Breast epithelium (tissue), 3 donors: ENCODE measurements at regions not wholly inside any gene's neighbourhood (a gene's known extent, or its start where the extent isn't known, plus 50 kb on each side); places are given as distances from the start of the nearest gene placed in this dataset.

Experiments used
- POLR2A ChIP-seq: fragments of 450-650 bp; IDR thresholded peaks from one replicate; pipeline ENCODE4 v1.6.1; 2016; ENCODE audit warnings: antibody characterized with exemption, mild to moderate bottlenecking, moderate library complexity
- TF ChIP-seq, protein P1 (sequence below), 3 donors: fragments of 450-650 bp; IDR thresholded peaks; one replicate each; pipeline ENCODE4 v1.5.1; 2016 to 2017; ENCODE audit warnings: antibody characterized with exemption in 3 of 3, mild to moderate bottlenecking in 3 of 3, moderate library complexity in 3 of 3

DNA sequence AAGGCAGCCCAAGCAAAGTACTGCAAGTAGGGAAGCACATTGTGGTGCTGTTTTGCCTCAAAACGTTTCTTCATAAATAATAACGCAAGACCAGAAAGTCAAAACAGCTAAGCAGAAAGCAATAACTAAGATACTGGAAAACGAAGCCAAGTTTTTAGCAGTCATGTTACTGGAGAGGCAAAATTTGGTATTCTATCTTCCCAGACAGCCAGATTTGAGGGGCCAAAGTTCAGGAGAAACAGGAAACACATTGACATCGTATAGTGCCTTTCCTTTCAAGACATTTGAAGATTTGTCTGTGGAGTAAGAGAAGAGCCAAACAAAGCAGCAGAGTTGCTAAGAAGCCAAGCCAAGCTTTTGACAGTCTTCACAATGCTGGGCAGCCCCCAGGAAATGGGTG, 843.6 kb upstream of the NECTIN3 start:
- TF ChIP-seq, protein P1, sequence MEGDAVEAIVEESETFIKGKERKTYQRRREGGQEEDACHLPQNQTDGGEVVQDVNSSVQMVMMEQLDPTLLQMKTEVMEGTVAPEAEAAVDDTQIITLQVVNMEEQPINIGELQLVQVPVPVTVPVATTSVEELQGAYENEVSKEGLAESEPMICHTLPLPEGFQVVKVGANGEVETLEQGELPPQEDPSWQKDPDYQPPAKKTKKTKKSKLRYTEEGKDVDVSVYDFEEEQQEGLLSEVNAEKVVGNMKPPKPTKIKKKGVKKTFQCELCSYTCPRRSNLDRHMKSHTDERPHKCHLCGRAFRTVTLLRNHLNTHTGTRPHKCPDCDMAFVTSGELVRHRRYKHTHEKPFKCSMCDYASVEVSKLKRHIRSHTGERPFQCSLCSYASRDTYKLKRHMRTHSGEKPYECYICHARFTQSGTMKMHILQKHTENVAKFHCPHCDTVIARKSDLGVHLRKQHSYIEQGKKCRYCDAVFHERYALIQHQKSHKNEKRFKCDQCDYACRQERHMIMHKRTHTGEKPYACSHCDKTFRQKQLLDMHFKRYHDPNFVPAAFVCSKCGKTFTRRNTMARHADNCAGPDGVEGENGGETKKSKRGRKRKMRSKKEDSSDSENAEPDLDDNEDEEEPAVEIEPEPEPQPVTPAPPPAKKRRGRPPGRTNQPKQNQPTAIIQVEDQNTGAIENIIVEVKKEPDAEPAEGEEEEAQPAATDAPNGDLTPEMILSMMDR (IDR thresholded peaks at IDR 0.05): no peak
- TF ChIP-seq POLR2A: no peak
